ENCODE measurements at regions not wholly inside any gene's neighbourhood (a gene's known extent, or its start where the extent isn't known, plus 50 kb on each side); places are given as distances from the start of the nearest gene placed in this dataset.
"Not testable (repeated sequence)": the region's sequence is repeated elsewhere in the genome, so short reads cannot be mapped to it uniquely, and the experiment has no call there.

DNA sequence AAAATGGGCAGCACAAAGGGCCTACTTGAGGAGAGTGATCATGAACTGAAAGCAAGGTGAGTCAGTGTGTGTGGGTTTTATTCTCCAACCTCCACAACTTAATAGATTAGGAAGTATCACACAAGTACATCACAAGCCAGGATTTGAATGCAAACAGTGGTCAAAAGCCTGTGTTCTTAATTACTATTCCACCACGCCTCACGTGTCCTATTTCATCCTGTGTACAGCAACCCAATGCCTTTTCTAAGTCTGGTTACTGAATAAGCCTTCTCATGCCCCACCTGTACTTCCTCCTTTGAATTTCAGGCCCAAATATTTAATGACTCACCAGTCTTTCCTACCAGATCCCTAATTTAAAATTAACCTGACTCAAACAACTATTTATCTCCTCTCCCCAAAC, 755.7 kb upstream of the SLC8A1 start:
- Histone ChIP-seq H3K27me3 (no peaks in the 10 kb centered on the region), H3K9me3 (no peaks in the 10 kb centered on the region), H3K36me3 (no peaks in the 10 kb centered on the region), H3K4me1 (ENCODE audit: insufficient read depth) (no peaks in the 10 kb centered on the region), H3K27ac (no peak overlapping the region), H3K4me3 (no peak overlapping the region)
- intact Hi-C loops (cut with DNase I), result no loop called here
- 70 to 94% (median 93%) methylated on average over 2 of the region's 2 CpGs for WGBS, 3 donors
- TF ChIP-seq POLR2A (IDR thresholded peaks at IDR 0.05), result no peak
- no peak for DNase-seq

DNA sequence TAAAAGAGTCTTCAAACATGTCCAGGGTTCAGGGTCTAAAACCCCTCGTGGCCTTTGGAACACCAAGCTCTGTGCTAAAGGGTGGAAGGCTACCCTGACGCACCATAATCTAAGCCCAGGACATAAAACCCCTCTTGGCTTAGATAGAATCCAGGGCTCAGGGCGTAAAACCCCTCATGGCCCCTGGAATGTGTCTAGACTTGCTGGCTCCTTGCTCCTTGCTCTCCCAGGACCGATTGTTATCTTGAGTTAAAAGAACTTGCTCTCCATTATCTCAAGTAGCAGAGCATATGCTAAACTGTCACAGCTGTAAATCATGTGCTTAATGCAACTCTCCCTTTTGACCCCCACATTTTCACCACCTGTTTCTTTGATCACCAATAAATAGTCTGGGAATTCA, 758.1 kb upstream of the SLC8A1 start:
- 71 to 75% (median 73%) methylated on average over 4 of the region's 4 CpGs for WGBS, 3 donors
- not testable (repeated sequence) for H3K36me3 ChIP-seq

DNA sequence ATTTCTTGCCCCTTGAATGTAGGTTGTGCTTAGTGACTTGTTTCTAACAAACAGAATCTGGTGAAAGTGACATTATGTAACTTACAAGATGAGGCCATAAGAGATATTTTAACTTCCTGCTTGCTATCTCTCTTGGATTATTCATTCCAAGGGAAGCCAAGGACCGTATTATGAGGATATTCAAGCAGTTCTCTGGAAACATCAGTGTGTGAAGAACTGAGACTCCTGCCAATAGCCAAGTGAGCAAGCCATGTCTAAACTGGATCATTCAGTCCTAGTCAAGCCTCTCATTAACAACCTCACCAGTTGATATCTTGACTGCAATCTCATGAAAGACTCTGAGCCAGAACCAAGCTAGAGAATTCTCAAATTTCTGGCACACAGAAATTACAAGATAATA, 765.1 kb upstream of the SLC8A1 start:
- H3K4me1 ChIP-seq (ENCODE audit: insufficient read depth), result no peaks in the 10 kb centered on the region
- no peak for TF ChIP-seq POLR2A (IDR thresholded peaks at IDR 0.05)
- TF ChIP-seq, protein P1, sequence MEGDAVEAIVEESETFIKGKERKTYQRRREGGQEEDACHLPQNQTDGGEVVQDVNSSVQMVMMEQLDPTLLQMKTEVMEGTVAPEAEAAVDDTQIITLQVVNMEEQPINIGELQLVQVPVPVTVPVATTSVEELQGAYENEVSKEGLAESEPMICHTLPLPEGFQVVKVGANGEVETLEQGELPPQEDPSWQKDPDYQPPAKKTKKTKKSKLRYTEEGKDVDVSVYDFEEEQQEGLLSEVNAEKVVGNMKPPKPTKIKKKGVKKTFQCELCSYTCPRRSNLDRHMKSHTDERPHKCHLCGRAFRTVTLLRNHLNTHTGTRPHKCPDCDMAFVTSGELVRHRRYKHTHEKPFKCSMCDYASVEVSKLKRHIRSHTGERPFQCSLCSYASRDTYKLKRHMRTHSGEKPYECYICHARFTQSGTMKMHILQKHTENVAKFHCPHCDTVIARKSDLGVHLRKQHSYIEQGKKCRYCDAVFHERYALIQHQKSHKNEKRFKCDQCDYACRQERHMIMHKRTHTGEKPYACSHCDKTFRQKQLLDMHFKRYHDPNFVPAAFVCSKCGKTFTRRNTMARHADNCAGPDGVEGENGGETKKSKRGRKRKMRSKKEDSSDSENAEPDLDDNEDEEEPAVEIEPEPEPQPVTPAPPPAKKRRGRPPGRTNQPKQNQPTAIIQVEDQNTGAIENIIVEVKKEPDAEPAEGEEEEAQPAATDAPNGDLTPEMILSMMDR (IDR thresholded peaks at IDR 0.05), result no peak
- TF ChIP-seq EP300 (IDR thresholded peaks at IDR 0.05), result no peak
- H3K4me3 ChIP-seq, result no peak overlapping the region
- no peaks in the 10 kb centered on the region for H3K36me3 ChIP-seq
- intact Hi-C loops (cut with DNase I), result no loop called here
- DNase-seq, result no peak
- no peak overlapping the region for H3K27ac ChIP-seq
- H3K27me3 ChIP-seq, result no peaks in the 10 kb centered on the region
- 37 to 53% (median 49%) methylated on average over 1 of the region's 1 CpG for WGBS, 3 donors
- H3K9me3 ChIP-seq, result no peaks in the 10 kb centered on the region

More for the DNA sequence above, 758.1 kb upstream of the SLC8A1 start:
- H3K27ac ChIP-seq; H3K4me3 ChIP-seq; DNase-seq; H3K9me3 ChIP-seq; H3K27me3 ChIP-seq; H3K4me1 ChIP-seq (ENCODE audit: insufficient read depth): not testable (repeated sequence)
- intact Hi-C loops (cut with DNase I), result loop anchor here in 1 of 4 donors (5.0 kb wide), 1 partner anchor 1273 kb away; no protein-coding TSS in a partner anchor

DNA sequence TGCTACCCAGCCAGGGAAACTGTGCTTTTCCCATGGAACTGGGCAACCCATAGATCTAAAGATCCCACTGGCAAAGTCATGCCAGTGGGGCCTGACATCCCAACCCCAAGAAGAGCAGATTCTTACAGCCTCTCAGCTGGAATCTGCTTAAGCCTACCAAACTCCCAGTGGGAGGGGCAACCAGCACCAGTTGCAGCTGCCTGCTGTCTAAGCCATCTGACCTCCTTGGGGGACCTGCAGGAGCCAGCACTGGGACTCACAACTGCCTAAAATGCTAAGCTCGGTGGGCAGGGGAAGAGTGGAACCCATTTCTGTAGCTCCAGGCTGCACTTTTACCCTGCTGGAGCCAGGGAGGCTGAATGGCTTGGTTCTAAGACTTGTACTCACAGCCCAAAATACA, 770.7 kb upstream of the SLC8A1 start:
- no peak for DNase-seq
- H3K4me3 ChIP-seq, result no peak overlapping the region
- no peaks in the 10 kb centered on the region for H3K4me1 ChIP-seq (ENCODE audit: insufficient read depth)
- no peaks in the 10 kb centered on the region for H3K36me3 ChIP-seq
- intact Hi-C loops (cut with DNase I), result no loop called here
- TF ChIP-seq, protein P1 (IDR thresholded peaks at IDR 0.05), result no peak
- no peak for TF ChIP-seq POLR2A (IDR thresholded peaks at IDR 0.05)
- no peak for TF ChIP-seq EP300 (IDR thresholded peaks at IDR 0.05)
- no peak overlapping the region for H3K27ac ChIP-seq
- no peaks in the 10 kb centered on the region for H3K27me3 ChIP-seq
- no peaks in the 10 kb centered on the region for H3K9me3 ChIP-seq
- 56 to 88% (median 80%) methylated on average over 1 of the region's 1 CpG for WGBS, 3 donors

DNA sequence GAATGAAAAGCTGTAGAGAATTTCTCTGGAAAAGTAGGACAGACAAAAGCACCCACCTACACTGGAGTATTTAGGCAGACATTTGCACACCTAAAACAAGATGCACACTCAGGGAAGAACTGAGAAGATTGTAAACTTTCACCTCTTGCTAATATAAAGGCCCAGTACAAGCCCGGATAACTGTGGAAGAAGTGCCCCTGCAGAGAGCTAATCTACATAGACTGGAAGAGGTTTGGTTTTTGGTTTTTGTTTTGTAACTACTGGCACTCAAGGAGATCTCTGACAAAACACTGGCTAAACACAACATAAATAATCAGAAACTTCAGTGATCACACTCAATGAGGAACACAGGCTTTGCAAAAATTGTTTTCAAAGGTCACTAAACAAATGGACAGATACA, 782.2 kb upstream of the SLC8A1 start:
- no peaks in the 10 kb centered on the region for H3K36me3 ChIP-seq
- 37 to 55% (median 41%) methylated on average over 1 of the region's 1 CpG for WGBS, 3 donors
- no peak overlapping the region for H3K4me3 ChIP-seq
- no peaks in the 10 kb centered on the region for H3K9me3 ChIP-seq
- DNase-seq, result no peak
- intact Hi-C loops (cut with DNase I), result no loop called here
- H3K27me3 ChIP-seq, result no peaks in the 10 kb centered on the region
- TF ChIP-seq EP300 (IDR thresholded peaks at IDR 0.05) (no peak), POLR2A (IDR thresholded peaks at IDR 0.05) (no peak)
- TF ChIP-seq, protein P1 (IDR thresholded peaks at IDR 0.05), result no peak
- H3K4me1 ChIP-seq (ENCODE audit: insufficient read depth), result no peaks in the 10 kb centered on the region
- no peak overlapping the region for H3K27ac ChIP-seq
